Keratinocyte (primary cell): ENCODE measurements at regions not wholly inside any gene's neighbourhood (a gene's known extent, or its start where the extent isn't known, plus 50 kb on each side); places are given as distances from the start of the nearest gene placed in this dataset.

Experiments used
- EZH2 ChIP-seq: IDR thresholded peaks from one replicate; pipeline ENCODE4 v1.6.1; 2012; ENCODE audit warnings: inconsistent platforms, mild to moderate bottlenecking, low read length, moderate library complexity
- TF ChIP-seq, protein P1 (sequence below), 3 experiments: IDR thresholded peaks in 1 of 3; conservative IDR thresholded peaks in 1 of 3; optimal IDR thresholded peaks in 1 of 3; 2 replicates in 2 of 3; 3 replicates in 1 of 3; pipeline versions ENCODE3 to v1.5.1; 2011; ENCODE audit warnings: low read length in 3 of 3, mild to moderate bottlenecking in 3 of 3, moderate library complexity in 2 of 3, control low read depth in 1 of 3, inconsistent platforms in 1 of 3; ENCODE audit not compliant: insufficient read depth in 2 of 3; ENCODE audit errors: extremely low read depth in 1 of 3

DNA sequence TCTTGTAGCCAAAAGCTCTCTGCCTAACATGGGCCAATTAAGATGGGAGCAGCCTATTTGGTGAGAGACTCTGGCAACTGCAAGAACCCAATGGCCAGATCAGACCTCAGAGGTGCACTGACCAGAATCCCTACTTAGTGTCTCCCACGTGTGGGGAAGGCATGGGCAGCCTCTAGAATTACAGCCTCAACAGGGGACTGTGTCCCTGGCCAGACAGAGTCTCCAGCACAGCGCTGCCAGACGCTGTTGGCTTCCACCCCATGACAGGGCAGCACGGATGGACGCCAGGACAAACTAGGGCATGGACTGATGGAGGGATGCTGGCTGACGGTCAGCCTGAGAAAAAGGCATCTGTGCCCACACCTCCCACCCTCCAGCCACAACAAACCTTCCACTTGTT, 729.3 kb upstream of the AUTS2 start:
- TF ChIP-seq, protein P1, sequence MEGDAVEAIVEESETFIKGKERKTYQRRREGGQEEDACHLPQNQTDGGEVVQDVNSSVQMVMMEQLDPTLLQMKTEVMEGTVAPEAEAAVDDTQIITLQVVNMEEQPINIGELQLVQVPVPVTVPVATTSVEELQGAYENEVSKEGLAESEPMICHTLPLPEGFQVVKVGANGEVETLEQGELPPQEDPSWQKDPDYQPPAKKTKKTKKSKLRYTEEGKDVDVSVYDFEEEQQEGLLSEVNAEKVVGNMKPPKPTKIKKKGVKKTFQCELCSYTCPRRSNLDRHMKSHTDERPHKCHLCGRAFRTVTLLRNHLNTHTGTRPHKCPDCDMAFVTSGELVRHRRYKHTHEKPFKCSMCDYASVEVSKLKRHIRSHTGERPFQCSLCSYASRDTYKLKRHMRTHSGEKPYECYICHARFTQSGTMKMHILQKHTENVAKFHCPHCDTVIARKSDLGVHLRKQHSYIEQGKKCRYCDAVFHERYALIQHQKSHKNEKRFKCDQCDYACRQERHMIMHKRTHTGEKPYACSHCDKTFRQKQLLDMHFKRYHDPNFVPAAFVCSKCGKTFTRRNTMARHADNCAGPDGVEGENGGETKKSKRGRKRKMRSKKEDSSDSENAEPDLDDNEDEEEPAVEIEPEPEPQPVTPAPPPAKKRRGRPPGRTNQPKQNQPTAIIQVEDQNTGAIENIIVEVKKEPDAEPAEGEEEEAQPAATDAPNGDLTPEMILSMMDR (optimal IDR thresholded peaks at IDR 0.05 in 1 of 3, IDR thresholded peaks at IDR 0.05 in 1 of 3, conservative IDR thresholded peaks at IDR 0.05 in 1 of 3; ENCODE audit: extremely low read depth in 1 of 3, insufficient read depth in 2 of 3, low read length in 3 of 3), result no peak
- no peak for TF ChIP-seq EZH2
